Brain pericyte (primary cell): ENCODE measurements at regions not wholly inside any gene's neighbourhood (a gene's known extent, or its start where the extent isn't known, plus 50 kb on each side); places are given as distances from the start of the nearest gene placed in this dataset.
"Not testable (repeated sequence)": the region's sequence is repeated elsewhere in the genome, so short reads cannot be mapped to it uniquely, and the experiment has no call there.

ENCODE experiments used
- DNase-seq: peaks from one replicate; pipeline ENCODE4 v3.0.0-alpha.2; 2012; ENCODE audit warnings: low read depth, low spot score

DNA sequence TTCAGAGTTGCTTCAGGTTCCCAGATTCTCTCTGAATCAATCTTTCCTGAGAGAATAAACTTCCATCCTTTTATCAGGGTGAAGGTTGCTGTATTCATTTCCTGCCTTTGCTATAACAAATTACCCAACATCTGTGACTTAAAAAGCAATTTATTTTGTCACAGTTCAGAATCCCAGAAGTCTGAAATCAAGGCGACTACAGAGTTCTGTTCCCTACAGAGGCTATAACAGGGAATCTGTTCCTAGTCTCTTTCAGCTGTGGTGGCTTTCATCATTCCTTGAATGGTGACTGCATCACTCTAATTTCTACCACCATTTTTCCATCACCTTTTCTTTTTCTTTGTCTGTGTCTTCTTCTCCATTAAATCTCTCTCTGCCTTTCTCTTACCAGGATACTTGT, 459.3 kb upstream of the PRR20A start:
- DNase-seq: no peak

DNA sequence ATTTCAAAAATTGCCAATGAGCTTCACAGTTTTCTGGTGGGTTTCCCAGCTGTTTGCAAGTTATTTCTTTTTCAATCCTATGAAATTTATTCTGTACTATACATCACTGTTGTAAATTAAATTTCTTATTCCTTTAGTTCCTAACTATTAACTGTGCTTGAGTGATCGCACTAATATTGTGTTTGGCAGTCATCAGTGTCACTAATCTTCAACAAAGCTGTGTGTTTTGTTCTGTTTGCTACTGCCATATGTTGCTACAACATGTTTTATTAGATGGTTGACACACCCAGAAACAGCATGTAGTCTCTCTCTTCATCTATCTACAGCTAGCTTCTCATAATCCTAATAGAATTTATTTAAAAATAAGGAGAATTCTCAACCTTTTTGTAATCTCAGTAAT, 453.6 kb upstream of the PRR20A start:
- no peak for DNase-seq

DNA sequence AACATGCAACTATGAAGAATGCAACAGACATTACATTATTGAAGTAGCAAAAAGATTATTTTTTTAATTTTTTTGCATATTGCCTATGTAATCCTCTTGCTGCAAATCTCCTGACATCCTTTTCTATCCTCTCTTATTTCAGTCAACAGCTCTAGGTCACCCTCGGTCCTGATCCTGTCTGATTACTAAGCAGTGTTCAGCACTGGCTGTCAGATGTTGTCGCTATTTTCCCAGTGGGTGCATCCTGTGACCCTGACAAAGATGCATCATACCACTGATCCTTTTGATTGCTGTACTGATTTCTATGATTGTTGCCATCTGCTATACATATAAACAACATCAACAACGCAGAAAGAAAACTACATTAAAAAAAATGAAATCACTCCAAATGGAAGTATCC, 443.7 kb upstream of the PRR20A start:
- DNase-seq: no peak

DNA sequence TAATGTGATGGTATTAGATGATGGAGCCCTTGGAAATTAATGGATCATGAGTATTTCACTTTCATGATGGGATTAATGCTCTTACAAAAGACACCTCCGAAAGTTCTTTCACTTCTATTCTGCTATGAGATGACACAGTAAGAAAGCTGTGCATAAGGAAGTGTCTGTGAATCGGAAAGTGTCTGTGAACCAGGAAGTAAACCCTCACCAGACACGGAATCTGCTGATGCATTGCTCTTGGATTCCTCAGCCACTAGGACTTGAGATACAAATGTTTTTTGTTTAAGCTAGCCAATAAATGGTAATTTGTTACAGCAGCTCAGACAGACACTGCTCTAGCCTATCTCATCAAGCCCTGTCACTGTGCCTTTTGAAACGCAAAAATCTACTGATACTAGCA, 440.4 kb upstream of the PRR20A start:
- no peak for DNase-seq

DNA sequence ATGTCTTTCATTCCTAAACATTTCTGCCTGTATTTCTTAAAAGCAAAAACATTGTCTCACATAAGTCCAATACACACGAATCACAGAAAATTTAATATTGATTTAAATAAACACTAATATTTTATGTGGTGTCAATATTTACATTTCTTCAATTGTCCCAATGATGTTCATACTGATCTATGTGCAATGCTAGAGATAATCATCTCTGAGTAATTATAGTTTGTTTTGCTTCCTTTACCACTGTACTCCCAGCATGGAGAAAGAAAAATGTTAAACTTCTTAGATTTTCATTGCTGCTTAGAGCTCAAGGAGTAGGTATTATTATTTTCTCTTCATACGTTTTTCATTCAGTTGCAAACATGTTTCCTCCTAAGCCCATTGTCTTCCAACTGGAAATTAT, 434.2 kb upstream of the PRR20A start:
- no peak for DNase-seq

DNA sequence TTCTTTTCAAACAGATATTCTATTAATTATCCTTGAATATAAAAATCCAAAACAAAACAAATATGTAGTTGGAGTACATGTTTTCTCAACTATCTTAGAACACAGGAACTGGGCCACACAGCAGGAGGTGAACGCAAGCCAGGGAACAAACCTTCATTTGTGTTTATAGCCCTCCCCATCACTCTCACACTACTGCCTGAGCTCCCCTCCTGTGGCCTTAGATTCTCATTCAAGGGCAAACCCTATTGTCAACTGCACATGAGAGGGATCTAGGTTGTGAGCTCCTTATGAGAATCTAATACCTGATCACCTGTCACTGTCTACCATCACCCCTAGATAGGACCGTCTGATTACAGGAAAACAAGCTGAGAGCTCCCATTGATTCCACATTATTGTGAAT, 427.1 kb upstream of the PRR20A start:
- DNase-seq: no peak

DNA sequence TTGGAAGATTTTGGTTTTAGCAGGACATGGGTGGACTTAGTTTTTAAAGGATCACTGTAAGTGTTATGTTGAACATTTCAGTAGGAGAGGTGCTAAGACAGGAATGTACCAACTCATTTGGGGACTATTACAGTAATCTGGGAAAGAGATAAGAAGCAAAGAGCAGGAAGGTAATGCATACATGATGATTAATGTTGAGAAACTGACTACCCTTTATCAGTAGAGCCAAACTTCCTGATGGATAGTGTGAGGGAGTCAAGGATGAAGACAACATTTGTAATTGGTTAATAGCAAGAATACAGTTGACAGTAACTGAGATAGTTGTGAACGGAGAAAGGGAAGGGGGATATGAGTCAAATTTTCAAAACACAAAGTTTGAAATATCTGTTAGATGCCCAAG, 421.9 kb upstream of the PRR20A start:
- no peak for DNase-seq

DNA sequence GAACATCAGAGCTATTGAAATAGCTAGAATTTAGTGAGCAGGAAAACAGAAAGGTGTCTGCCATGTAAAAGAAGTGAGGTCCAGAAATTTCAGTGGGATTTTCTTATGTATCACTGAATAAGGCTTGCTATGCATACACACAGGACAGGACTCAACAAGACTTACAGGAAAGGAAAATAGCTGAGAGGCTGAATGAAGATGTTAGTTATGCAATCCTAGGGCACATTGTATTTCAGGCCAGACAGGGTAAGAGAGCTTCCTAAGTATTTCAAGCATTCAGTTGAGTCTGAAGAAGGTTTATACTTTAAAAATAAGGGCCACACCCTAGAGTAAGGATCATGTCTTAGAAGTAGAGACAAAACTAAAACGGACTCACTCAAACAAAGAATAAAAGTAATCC, 419.9 kb upstream of the PRR20A start:
- no peak for DNase-seq

DNA sequence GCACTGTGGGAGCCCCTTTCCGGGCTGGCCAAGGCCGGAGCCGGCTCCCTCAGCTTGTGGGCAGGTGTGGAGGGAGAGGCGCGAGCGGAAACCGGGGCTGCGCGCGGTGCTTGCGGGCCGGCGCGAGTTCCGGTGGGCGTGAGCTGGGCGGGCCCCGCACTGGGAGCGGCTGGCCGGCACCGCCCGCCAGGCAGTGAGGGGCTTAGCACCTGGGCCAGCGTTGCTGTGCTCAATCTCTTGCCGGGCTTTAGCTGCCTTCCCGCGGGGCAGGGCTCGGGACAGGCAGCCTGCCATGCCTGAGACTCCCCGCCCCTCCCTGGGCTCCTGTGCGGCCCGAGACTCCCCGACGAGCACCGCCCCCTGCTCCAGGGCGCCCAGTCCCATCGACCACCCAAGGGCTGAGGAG, 405.2 kb upstream of the PRR20A start:
- DNase-seq: no peak

DNA sequence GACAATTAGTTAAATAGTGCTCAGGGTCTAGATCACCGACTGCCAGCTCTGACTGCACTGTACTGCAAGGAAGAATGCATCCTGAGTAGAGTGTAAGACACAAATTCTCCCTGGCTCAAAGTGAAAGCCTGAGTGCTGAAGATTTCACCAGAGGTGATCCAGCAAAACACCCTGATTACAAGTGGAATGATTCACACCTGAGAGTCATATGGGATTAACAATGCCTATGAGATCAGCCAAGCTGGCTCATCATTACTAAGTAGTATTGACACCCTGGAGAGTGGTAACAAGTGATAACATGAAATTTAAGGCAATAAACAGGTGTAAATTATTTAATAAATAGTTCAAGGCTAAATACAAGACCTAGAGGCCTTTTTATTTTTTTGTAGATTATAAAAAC, 403.8 kb upstream of the PRR20A start:
- DNase-seq: no peak

DNA sequence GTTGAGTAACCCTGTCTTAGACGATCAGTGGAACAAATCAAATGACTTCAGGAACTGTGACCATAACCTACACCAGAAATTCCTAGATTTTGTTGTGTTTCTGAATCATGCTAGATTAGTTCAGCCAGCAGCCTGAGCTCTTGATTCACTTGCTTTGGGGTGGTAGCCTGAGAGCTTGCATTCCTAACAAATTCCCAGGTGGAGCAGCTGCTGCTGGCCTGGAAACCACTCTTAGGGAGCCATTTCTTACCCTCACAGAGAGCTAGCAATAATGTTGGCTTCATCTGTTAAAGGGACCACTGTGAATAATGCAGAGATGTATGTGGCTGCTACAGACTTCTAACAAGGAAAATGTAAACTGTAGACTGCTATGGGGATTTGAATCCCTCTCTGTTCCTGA, 388.1 kb upstream of the PRR20A start:
- no peak for DNase-seq

DNA sequence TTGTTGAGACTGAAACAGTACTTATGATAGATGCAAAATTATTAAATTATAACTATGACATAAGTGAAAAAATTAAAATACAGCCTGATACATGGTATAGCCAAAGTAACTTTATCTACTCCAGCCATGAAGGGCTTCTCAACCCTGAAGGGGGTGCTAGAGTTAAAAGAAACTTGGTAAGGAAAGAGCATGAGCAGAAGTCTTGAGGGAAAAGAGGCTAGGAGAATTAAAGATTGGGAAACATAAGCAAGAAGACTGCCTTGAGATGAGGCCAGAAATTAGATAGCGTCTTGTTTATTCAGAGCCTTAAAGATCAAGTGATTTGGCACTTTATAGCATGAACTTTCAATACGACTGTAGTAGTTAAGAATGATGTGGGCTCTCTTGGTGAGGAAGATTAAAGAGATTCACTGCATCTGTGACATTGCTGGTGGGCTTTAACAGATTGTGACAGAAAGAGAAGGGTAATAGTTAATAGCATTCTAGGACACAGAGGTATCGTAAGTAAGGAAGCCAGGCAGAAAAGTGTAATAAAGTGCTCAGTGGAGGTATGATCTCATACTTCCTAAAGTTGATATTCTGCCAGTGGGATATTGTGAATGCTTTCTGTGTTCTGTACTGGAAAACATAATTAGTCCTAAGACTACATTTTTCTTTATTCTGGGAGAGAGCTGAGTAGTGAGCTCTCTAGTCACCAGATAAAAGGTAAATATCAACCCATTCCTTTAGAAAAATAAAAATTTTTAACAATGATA, 385.4 kb upstream of the PRR20A start:
- DNase-seq: no peak

DNA sequence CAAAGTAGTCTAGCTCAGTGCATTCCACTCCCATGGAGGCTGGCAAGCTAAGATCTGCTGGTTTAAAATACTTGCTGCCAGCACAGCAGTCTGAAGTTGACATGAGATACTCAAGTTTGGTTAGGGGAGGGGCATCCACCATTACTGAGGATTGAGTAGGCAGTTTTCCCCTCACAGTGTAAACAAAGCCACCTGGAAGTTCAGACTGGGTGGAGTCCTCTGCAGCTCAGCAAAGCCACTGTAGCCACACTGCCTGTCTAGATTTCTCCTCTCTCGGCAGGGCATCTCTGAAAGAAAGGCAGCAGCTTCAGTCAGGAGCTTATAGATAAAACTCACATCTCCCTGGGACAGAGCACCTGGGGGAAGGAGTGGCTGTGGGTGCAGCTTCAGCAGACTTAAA, 377.4 kb upstream of the PRR20A start:
- not testable (repeated sequence) for DNase-seq

DNA sequence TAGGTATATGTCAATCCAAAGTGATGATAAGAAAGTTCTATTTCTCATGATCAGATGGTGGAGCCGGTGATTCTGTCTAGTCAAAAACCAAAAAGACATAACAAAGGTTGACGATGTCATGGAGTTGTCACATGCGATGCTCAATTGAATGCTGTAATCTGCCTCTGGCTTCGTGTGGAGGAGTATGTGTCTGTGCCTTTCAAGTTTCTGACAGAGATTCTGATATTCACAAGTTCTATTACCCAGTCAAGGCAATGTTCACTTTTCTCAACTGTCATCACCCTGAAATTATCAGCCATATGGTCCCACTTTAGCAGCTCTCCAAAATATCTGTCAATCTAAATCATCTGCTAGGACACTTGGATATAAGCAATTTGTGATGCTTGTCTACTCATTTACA, 367.6 kb upstream of the PRR20A start:
- no peak for DNase-seq

DNA sequence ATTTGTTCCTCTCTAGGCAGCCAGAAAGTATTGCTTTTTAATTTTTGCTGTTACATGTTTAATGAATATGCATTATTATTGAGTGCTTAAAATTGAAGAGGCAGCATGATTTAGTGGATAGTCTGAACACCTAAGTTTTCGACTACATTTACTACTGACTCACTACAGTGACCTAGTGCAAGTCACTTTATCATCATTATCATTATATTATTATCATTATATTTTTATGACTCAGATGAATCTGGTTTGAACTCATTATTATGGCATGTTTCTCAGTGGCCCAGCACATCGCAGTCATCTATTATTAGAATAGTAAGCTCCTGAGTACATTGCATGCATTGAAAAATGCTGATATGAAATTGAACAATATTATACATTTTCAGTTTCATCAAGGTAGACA, 351.2 kb upstream of the PRR20A start:
- DNase-seq: no peak

DNA sequence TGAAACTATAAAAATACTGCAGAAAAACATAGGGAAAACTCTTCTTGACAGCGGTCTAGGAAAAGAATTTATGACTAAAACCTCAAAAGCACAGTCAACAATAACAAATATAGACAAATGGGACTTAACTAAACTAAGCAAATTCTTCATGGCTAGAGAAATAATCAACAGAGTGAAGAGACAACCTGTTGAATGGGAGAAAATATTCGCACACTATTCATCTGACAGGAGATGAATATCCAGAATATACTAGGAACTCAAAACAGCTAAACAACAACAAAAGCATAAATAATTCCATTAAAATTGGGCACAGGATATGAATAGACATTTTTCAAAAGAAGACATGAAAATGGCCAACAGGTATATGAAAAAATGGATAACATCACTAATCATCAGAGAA, 303.6 kb upstream of the PRR20A start:
- DNase-seq: no peak

DNA sequence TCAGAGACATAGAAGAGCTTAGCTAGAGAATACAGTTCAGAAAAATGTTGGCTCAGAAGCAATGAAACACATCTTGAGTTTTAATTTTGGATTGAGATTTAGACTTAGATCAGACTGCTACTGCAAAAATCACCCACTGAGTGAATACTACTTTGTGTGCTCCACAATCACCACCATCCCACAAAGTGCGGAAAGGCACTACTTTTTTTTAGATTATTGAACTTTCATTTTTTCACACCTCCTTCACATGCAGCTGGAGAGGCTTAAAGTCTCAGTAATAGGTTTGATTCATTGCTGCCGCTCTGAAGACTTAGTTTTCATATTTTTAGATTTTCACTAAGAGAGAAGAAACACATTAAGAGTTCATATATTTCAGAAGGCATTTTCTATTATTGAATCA, 289.9 kb upstream of the PRR20A start:
- no peak for DNase-seq

DNA sequence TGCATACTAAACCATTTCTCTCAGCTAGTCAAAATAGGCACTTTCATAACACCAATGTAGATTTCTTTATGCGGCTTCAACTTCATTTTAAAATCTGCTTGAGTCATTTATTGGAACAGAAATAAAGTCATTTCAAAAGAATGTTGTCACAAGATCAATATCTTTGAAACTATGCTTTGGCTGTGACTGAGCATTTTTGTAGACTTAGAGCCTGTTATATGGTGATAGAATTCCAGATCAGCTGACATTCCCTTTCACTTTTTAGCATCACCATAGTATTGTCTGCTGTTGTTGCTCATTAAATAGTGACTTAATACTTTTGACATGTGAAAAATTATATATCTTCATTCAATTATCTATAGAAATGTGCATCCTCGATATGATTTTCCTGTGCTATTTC, 279.2 kb upstream of the PRR20A start:
- DNase-seq: no peak

DNA sequence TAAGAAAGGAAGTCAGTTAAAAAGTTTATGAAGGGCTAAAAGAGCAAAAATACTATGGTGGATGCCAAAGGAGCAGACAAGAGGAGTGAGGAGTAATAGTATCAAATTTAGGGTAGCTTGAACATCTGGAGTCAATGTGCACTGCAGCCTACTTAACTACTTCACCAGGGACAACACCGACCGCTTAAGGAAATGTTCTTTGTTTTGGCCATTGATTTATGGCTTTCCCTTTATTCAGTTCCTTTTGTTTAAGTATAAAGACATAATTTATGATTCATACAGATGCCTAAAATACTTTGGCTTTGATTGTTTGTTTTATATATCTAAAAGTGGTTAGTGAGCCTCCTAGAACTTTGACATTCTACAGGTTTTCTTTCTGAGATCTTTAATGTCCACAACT, 276.3 kb upstream of the PRR20A start:
- no peak for DNase-seq

DNA sequence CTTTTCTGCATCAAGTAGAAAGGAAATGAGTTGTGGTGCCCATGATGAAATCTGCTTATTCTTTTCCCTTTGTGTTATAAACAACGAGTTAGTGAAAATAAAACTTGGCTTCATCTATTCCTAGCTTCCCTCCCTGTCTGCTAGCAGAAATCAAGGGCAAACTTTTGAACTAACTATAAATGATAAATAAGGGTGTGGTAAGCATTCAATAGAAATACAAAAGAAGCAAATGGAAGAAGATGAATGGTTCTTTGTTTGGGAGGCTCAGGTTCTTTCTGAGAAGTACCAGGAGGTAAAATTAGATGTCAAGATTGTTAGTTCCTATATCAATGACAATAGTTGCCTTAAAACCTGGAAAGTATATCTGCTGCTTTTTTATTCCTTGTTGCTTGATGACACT, 275.3 kb upstream of the PRR20A start:
- DNase-seq: no peak

DNA sequence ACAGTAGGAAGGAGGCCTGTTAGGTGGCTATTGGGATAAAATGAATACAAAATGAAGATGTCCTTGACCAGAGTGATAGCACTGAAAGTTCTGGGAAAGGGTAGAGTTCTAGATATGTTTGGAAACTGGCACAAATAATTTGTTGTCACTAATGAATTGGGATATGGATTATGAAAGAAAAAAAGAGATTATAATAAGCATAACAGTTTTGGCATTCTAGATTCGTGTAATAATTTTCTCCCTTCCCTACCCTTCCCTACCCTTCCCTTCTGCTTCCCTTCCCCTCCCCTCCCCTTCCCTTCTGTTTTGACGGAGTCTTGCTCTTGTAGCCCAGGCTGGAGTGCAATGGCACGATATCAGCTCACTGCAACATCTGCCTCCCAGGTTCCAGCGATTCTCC, 271.0 kb upstream of the PRR20A start:
- no peak for DNase-seq

DNA sequence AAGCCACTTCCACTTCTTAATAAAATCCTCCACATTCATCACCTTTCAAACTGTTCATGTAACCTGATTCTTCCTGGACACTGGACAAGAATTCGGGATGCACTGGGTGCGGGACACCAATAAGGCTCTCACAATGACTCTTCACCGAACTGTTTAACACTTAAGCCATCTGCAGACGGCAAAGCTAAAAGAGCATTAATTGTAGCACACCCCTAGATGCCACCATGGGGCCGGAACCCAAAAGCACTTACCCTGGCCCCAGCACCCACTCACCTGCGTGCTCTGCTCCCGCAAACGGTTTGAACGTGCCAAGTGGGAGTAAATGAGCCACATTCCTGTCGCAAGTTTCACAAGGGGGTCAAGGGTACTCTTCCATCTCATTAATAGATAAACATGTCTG, 254.3 kb upstream of the PRR20A start:
- no peak for DNase-seq

DNA sequence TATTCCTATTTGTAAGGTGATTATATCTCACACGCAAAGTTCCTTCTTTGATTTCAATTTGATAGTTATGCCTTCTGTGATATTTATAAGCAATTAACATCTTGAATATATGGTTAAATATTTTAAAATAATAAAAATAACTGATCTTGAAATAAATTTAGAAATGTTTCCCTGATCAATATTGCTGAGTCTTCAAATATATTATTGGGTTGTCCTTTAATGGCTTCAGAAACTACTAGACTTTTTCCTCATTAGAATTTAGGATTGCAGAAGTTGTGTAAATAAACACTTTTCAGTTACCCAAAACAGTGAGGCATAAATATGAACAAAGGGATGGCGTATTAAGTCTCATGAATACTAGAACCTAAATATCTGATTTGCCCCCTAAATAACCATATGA, 252.3 kb upstream of the PRR20A start:
- DNase-seq: no peak

DNA sequence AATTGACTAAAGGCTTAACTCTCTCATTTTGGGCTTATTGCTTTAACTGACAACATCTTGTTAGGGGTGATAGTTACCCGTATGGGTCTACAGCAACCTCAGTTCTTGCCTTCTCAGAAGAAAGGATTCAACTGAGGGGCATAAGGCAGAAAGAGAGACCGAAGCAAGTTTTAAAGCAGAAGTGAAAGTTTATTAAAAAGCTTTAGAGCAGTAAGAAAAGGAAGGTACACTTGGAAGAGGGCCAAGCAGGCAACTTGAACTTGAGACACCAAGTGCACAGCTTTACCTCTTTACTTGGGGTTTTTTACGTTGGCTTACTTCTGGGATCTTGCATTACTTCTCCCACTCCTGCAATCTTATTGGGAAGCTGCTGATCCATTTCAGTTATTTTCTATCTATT, 246.9 kb upstream of the PRR20A start:
- DNase-seq: no peak
